SK-N-SH treated with all-trans-retinoic acid at 6 μM for 48 hours (cell line): ENCODE measurements at regions not wholly inside any gene's neighbourhood (a gene's known extent, or its start where the extent isn't known, plus 50 kb on each side); places are given as distances from the start of the nearest gene placed in this dataset.

Experiments
- ATAC-seq: fragments of 200-7000 bp; cut with Tn5 transposase; 3 replicates; pipeline ENCODE4 v1.9.1; 2020; ENCODE audit warnings: mild to moderate bottlenecking, moderate library complexity
- ARNTL ChIP-seq: fragments of 450-650 bp; formaldehyde crosslinking; IDR thresholded peaks from 2 replicates; pipeline ENCODE4 v1.5.0; 2020; ENCODE audit warnings: low read depth, mild to moderate bottlenecking, moderate library complexity, borderline replicate concordance
- BACH2 ChIP-seq: fragments of 250-450 bp; sonication (Bioruptor Pico); IDR thresholded peaks from 2 replicates; pipeline ENCODE4 v1.9.0; 2021; ENCODE audit warnings: mild to moderate bottlenecking, borderline replicate concordance
- CSDC2 ChIP-seq: fragments of 250-450 bp; sonication (Bioruptor Pico); IDR thresholded peaks from 2 replicates; pipeline ENCODE4 v1.5.0; 2020; ENCODE audit warnings: mild to moderate bottlenecking, moderate library complexity
- ESRRG ChIP-seq: fragments of 250-450 bp; sonication (Bioruptor Pico); IDR thresholded peaks from 2 replicates; pipeline ENCODE4 v1.6.1; 2021; ENCODE audit warnings: mild to moderate bottlenecking
- GLIS3 ChIP-seq: fragments of 250-450 bp; sonication (Bioruptor Pico); IDR thresholded peaks from 2 replicates; pipeline ENCODE4 v1.5.0; 2020; ENCODE audit warnings: mild to moderate bottlenecking, moderate library complexity
- ISL1 ChIP-seq: fragments of 250-450 bp; sonication (Bioruptor Pico); IDR thresholded peaks from 2 replicates; pipeline ENCODE4 v2.1.2; 2022; ENCODE audit warnings: mild to moderate bottlenecking, moderate library complexity
- OSR1 ChIP-seq: fragments of 250-450 bp; sonication (Bioruptor Pico); IDR thresholded peaks from 2 replicates; pipeline ENCODE4 v1.8.0; 2022; ENCODE audit warnings: moderate library complexity, mild to moderate bottlenecking, inconsistent platforms
- PPARA ChIP-seq: fragments of 250-450 bp; sonication (Bioruptor Pico); IDR thresholded peaks from 2 replicates; pipeline ENCODE4 v1.5.0; 2020; ENCODE audit warnings: mild to moderate bottlenecking, borderline replicate concordance
- RARB ChIP-seq: fragments of 250-450 bp; sonication (Bioruptor Pico); IDR thresholded peaks from 2 replicates; pipeline ENCODE4 v1.8.0; 2021; ENCODE audit warnings: mild to moderate bottlenecking, moderate library complexity
- SNAI2 ChIP-seq: fragments of 250-450 bp; sonication (Bioruptor Pico); IDR thresholded peaks from 2 replicates; pipeline ENCODE4 v1.5.0; 2020; ENCODE audit warnings: mild to moderate bottlenecking, moderate library complexity
- TCF4 ChIP-seq: fragments of 250-450 bp; sonication (Bioruptor Pico); IDR thresholded peaks from 2 replicates; pipeline ENCODE4 v1.8.0; 2021; ENCODE audit warnings: mild to moderate bottlenecking, moderate library complexity, borderline replicate concordance
- TOX ChIP-seq: fragments of 250-450 bp; sonication (Bioruptor Pico); IDR thresholded peaks from 2 replicates; pipeline ENCODE4 v1.8.0; 2021; ENCODE audit warnings: mild to moderate bottlenecking, moderate library complexity, borderline replicate concordance
- ZC3H10 ChIP-seq: fragments of 250-450 bp; sonication (Bioruptor Pico); IDR thresholded peaks from 2 replicates; pipeline ENCODE4 v1.5.1; 2021; ENCODE audit warnings: mild to moderate bottlenecking, moderate library complexity
- ZFP3 ChIP-seq: fragments of 250-450 bp; sonication (Bioruptor Pico); IDR thresholded peaks from 2 replicates; pipeline ENCODE4 v1.5.0; 2020; ENCODE audit warnings: mild to moderate bottlenecking, moderate library complexity
- ZNF565 ChIP-seq: fragments of 450-650 bp; formaldehyde crosslinking; conservative IDR thresholded peaks from 2 replicates; pipeline ENCODE4 v1.5.0; 2020; ENCODE audit warnings: low read depth, mild to moderate bottlenecking, moderate library complexity
- ZNF70 ChIP-seq: fragments of 450-650 bp; formaldehyde crosslinking; IDR thresholded peaks from 2 replicates; pipeline ENCODE4 v1.5.0; 2020; ENCODE audit warnings: mild to moderate bottlenecking, moderate library complexity
- ZNF8 ChIP-seq: fragments of 450-650 bp; formaldehyde crosslinking; IDR thresholded peaks from 2 replicates; pipeline ENCODE4 v1.5.0; 2020; ENCODE audit warnings: mild to moderate bottlenecking, moderate library complexity
- TF ChIP-seq, protein P1 (sequence below): fragments of 250-450 bp; sonication (Bioruptor Pico); IDR thresholded peaks from 2 replicates; pipeline ENCODE4 v1.5.0; 2020; ENCODE audit warnings: mild to moderate bottlenecking, moderate library complexity
- TF ChIP-seq, protein P2 (sequence below): fragments of 250-450 bp; sonication (Bioruptor Pico); IDR thresholded peaks from 2 replicates; pipeline ENCODE4 v1.8.0; 2020; ENCODE audit warnings: mild to moderate bottlenecking, moderate library complexity, borderline replicate concordance
- TF ChIP-seq, protein P3 (sequence below): fragments of 250-450 bp; sonication (Bioruptor Pico); IDR thresholded peaks from 2 replicates; pipeline ENCODE4 v1.5.1; 2021; ENCODE audit warnings: mild to moderate bottlenecking, moderate library complexity

DNA sequence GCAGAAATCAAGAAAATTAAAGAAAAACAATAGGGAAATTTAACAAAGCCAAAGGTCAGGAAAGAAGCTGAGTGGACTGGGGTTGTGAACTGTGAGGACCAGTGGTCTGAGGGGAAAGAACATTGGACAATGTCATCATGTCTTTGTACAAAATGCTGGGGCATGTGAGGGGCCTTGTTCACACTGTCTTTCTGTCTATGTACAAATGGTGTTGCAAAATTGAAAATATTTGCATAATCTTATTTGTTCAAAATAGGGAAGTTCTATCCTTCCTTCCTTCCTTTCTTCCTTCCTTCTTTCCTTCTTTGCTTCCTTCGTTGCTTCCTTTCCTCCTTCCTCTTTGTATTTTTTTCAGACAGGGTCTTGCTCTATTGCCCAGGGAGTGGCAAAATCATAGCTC, 79.2 kb upstream of the SCEL start:
- no peak for ATAC-seq

DNA sequence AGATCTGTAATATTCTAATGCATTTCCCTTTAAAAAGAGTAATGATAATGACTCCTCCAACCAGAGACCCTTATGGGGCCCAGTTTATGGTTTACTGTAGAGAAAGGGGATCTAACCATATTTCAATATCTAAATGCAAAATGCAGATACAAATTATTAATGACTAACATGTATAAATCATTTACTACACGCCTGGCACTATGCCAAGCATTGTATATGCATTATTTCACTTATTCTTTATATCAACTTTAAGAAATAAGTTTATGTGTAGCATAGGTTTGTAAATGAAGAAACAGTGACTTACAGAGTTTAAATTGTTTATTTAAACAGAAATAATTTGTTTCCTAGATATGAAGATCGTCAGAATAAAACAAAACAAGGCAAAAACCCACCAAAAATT, 86.2 kb upstream of the SCEL start:
- TF ChIP-seq GLIS3 (CRISPR knock-in tag) (no peak), ESRRG (no peak), ZNF565 (CRISPR knock-in tag) (no peak), SNAI2 (CRISPR knock-in tag) (no peak), ZFP3 (CRISPR knock-in tag) (no peak), OSR1 (no peak), PPARA (no peak), ISL1 (no peak), TCF4 (CRISPR knock-in tag) (no peak)
- TF ChIP-seq, protein P1, sequence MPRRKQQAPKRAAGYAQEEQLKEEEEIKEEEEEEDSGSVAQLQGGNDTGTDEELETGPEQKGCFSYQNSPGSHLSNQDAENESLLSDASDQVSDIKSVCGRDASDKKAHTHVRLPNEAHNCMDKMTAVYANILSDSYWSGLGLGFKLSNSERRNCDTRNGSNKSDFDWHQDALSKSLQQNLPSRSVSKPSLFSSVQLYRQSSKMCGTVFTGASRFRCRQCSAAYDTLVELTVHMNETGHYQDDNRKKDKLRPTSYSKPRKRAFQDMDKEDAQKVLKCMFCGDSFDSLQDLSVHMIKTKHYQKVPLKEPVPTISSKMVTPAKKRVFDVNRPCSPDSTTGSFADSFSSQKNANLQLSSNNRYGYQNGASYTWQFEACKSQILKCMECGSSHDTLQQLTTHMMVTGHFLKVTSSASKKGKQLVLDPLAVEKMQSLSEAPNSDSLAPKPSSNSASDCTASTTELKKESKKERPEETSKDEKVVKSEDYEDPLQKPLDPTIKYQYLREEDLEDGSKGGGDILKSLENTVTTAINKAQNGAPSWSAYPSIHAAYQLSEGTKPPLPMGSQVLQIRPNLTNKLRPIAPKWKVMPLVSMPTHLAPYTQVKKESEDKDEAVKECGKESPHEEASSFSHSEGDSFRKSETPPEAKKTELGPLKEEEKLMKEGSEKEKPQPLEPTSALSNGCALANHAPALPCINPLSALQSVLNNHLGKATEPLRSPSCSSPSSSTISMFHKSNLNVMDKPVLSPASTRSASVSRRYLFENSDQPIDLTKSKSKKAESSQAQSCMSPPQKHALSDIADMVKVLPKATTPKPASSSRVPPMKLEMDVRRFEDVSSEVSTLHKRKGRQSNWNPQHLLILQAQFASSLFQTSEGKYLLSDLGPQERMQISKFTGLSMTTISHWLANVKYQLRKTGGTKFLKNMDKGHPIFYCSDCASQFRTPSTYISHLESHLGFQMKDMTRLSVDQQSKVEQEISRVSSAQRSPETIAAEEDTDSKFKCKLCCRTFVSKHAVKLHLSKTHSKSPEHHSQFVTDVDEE (CRISPR knock-in tag), result no peak
- ATAC-seq, result no peak

More for the DNA sequence above, 79.2 kb upstream of the SCEL start:
- TF ChIP-seq, protein P2, sequence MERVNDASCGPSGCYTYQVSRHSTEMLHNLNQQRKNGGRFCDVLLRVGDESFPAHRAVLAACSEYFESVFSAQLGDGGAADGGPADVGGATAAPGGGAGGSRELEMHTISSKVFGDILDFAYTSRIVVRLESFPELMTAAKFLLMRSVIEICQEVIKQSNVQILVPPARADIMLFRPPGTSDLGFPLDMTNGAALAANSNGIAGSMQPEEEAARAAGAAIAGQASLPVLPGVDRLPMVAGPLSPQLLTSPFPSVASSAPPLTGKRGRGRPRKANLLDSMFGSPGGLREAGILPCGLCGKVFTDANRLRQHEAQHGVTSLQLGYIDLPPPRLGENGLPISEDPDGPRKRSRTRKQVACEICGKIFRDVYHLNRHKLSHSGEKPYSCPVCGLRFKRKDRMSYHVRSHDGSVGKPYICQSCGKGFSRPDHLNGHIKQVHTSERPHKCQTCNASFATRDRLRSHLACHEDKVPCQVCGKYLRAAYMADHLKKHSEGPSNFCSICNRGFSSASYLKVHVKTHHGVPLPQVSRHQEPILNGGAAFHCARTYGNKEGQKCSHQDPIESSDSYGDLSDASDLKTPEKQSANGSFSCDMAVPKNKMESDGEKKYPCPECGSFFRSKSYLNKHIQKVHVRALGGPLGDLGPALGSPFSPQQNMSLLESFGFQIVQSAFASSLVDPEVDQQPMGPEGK (CRISPR knock-in tag), result no peak

DNA sequence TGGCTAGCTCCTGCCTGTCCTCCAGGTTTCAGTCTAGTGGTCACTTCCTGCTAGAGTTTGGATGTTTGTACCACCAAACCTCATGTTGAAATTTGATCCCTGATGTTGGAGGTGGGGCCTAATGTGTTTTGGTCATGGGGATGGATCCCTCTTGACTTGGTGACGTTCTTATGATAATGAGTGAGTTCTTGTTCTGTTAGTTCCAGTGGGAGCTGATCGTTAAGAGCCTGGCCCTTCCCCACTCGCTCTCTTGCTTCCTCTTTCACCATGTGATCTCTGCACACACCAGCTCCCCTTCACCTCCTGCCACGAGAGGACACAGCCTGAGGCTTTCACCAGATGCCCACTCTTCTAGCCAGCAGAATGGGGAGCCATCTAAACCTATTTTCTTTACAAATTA, 86.8 kb upstream of the SCEL start:
- no peak for TF ChIP-seq OSR1
- TF ChIP-seq BACH2, result no peak
- TF ChIP-seq PPARA, result no peak
- TF ChIP-seq ZFP3 (CRISPR knock-in tag), result no peak
- no peak for TF ChIP-seq ZNF565 (CRISPR knock-in tag)
- no peak for TF ChIP-seq ZNF70 (CRISPR knock-in tag)
- TF ChIP-seq, protein P2 (CRISPR knock-in tag), result no peak
- TF ChIP-seq, protein P1 (CRISPR knock-in tag), result no peak
- TF ChIP-seq TCF4 (CRISPR knock-in tag), result no peak
- TF ChIP-seq, protein P3, sequence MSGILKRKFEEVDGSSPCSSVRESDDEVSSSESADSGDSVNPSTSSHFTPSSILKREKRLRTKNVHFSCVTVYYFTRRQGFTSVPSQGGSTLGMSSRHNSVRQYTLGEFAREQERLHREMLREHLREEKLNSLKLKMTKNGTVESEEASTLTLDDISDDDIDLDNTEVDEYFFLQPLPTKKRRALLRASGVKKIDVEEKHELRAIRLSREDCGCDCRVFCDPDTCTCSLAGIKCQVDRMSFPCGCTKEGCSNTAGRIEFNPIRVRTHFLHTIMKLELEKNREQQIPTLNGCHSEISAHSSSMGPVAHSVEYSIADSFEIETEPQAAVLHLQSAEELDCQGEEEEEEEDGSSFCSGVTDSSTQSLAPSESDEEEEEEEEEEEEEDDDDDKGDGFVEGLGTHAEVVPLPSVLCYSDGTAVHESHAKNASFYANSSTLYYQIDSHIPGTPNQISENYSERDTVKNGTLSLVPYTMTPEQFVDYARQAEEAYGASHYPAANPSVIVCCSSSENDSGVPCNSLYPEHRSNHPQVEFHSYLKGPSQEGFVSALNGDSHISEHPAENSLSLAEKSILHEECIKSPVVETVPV (CRISPR knock-in tag), result no peak
- no peak for TF ChIP-seq ARNTL
- TF ChIP-seq RARB, result no peak
- no peak for TF ChIP-seq CSDC2 (CRISPR knock-in tag)
- TF ChIP-seq SNAI2 (CRISPR knock-in tag), result no peak
- TF ChIP-seq ZNF8 (CRISPR knock-in tag), result no peak
- TF ChIP-seq GLIS3 (CRISPR knock-in tag), result no peak
- TF ChIP-seq, all 23 proteins: peak for 0
- no peak for ATAC-seq

DNA sequence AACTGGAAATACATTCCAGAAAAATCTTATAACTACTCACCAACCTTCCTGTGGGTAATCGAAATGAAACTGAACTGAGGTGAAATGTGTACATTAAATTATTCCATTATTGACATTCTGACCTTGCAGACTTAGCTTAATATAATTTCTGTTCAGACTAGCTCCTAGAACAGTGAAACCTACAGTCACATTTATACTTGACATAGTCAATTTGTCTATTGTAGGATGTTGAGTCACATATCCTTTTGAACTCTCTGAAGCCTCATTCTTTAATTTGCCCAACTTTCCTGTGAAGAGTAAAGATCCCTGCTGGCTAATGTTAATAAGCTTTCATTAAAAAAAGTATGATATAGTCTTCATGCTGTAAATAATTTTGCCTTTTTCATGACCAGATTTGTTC, 92.0 kb upstream of the SCEL start:
- no peak for TF ChIP-seq TOX
- no peak for TF ChIP-seq ZNF565 (CRISPR knock-in tag)
- TF ChIP-seq OSR1, result no peak
- no peak for TF ChIP-seq ZC3H10 (CRISPR knock-in tag)
- TF ChIP-seq ISL1, result no peak
- no peak for TF ChIP-seq ESRRG
- TF ChIP-seq, protein P2 (CRISPR knock-in tag), result no peak
- TF ChIP-seq ZNF70 (CRISPR knock-in tag), result no peak
- TF ChIP-seq, protein P3 (CRISPR knock-in tag), result no peak
- TF ChIP-seq, all 23 proteins: peak for 0
- ATAC-seq, result no peak
